ENCODE measurements at regions not wholly inside any gene's neighbourhood (a gene's known extent, or its start where the extent isn't known, plus 50 kb on each side); places are given as distances from the start of the nearest gene placed in this dataset.
A peak's percentile ranks its signal among the peaks of the same experiment; 100 is the strongest.

DNA sequence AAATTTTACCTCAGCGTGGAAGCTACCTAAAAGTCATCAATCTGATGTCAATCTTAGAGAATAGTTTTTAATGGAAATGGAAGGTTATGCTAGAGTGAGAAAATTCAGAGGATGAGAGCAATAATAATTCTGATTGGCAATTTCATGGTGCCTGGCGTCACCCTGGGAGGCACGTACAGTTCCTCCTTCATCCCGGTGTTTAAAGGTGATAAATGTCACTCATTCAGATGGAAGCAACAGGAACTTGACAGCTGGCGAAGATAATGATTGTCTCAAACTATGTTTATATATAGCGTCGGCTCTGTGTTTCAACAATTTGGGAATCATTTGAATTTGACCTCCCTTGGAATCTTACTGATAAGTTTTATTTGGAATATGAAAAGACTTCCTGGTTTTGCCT lies 108.4 kb downstream of the MED10 start:
- Mint-ChIP-seq H3K27ac (no peak overlapping the region), H3K4me3 (no peak overlapping the region), H3K9me3 (ENCODE audit: low read depth) (peaks cover 1% of the 10 kb centered on the region), H3K36me3 (ENCODE audit: low read depth) (no peaks in the 10 kb centered on the region), H3K27me3 (peaks cover 11% of the 10 kb centered on the region), H3K4me1 (no peaks in the 10 kb centered on the region)
- CTCF ChIA-PET = no interaction called here
- no peak for ATAC-seq
- intact Hi-C loops (cut with DNase I, micrococcal nuclease) = no loop called here
- no peak for DNase-seq
- POLR2A ChIA-PET = no interaction called here

GRCh38 chr5:6266671-6267197 lies 111.6 kb downstream of the MED10 start:
- ATAC-seq (no peak), DNase-seq (no peak)
- CTCF ChIA-PET = no interaction called here
- H3K9me3 Mint-ChIP-seq (ENCODE audit: low read depth) = peaks cover 3% of the 10 kb centered on the region
- H3K27me3 Mint-ChIP-seq = peaks cover 10% of the 10 kb centered on the region
- H3K4me1 Mint-ChIP-seq = peaks cover 6% of the 10 kb centered on the region
- H3K36me3 Mint-ChIP-seq (ENCODE audit: low read depth) = no peaks in the 10 kb centered on the region
- POLR2A ChIA-PET = no interaction called here
- no peak overlapping the region for H3K27ac Mint-ChIP-seq
- no peak overlapping the region for H3K4me3 Mint-ChIP-seq
- intact Hi-C loops (cut with DNase I, micrococcal nuclease) = no loop called here

- ATAC-seq = no peak
- no peak for DNase-seq
- Mint-ChIP-seq H3K4me1 (peaks cover 6% of the 10 kb centered on the region), H3K9me3 (ENCODE audit: low read depth) (peaks cover 1% of the 10 kb centered on the region), H3K36me3 (ENCODE audit: low read depth) (no peaks in the 10 kb centered on the region), H3K4me3 (no peak overlapping the region), H3K27me3 (peaks cover 17% of the 10 kb centered on the region), H3K27ac (no peak overlapping the region)
- POLR2A ChIA-PET = no interaction called here
- intact Hi-C loops (cut with DNase I, micrococcal nuclease) = no loop called here
- CTCF ChIA-PET = no interaction called here
These were observed 114.0 kb downstream of the MED10 start for GRCh38 chr5:6264394-6264793.

- Mint-ChIP-seq H3K36me3 (ENCODE audit: low read depth) (no peaks in the 10 kb centered on the region), H3K27me3 (peaks cover 21% of the 10 kb centered on the region), H3K27ac (no peak overlapping the region), H3K4me1 (peaks cover 6% of the 10 kb centered on the region), H3K9me3 (ENCODE audit: low read depth) (peaks cover 1% of the 10 kb centered on the region), H3K4me3 (no peak overlapping the region)
- DNase-seq (no peak), ATAC-seq (no peak)
- POLR2A ChIA-PET = no interaction called here
- CTCF ChIA-PET = interaction anchor here (0.6 kb wide), 2 partner anchors 23 to 621 kb away, joined by 3 read pairs; no protein-coding TSS in a partner anchor
- intact Hi-C loops (cut with DNase I, micrococcal nuclease) = no loop called here
These were observed 115.5 kb downstream of the MED10 start for GRCh38 chr5:6262651-6263363.

- CTCF ChIA-PET = no interaction called here
- Mint-ChIP-seq H3K4me3 (no peak overlapping the region), H3K27ac (peak overlapping the region; percentile 27), H3K27me3 (peaks cover 24% of the 10 kb centered on the region), H3K36me3 (ENCODE audit: low read depth) (no peaks in the 10 kb centered on the region), H3K9me3 (ENCODE audit: low read depth) (peaks cover 1% of the 10 kb centered on the region), H3K4me1 (peaks cover 6% of the 10 kb centered on the region)
- peak; percentile 79 for ATAC-seq
- POLR2A ChIA-PET = no interaction called here
- intact Hi-C loops (cut with DNase I, micrococcal nuclease) = no loop called here
- peak; percentile 18 for DNase-seq
These were observed 116.7 kb downstream of the MED10 start for GRCh38 chr5:6261668-6262067.

DNA sequence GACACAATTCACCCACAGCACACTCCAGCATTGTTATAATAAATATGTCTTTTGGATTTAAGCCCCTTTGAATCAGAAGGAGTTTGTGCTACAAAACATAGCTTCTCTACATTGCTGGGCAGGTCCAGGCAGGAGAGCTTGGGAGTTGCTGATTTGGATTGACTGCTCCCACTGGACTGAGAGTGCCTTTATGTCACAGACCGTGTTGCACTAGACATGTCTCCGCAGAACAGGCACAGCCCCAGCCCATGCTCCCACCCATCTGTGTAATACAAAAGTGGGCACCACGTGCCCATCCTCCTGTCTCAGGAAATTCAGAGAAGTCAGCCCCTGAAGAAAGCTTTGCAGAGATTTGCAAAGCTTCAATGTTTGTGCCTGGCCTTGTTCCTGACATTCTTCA lies 117.1 kb downstream of the MED10 start:
- peaks cover 6% of the 10 kb centered on the region for H3K4me1 Mint-ChIP-seq
- POLR2A ChIA-PET = no interaction called here
- H3K27me3 Mint-ChIP-seq = peaks cover 24% of the 10 kb centered on the region
- intact Hi-C loops (cut with DNase I, micrococcal nuclease) = no loop called here
- peaks cover 1% of the 10 kb centered on the region for H3K9me3 Mint-ChIP-seq (ENCODE audit: low read depth)
- H3K4me3 Mint-ChIP-seq = no peak overlapping the region
- DNase-seq (no peak), ATAC-seq (no peak)
- no peak overlapping the region for H3K27ac Mint-ChIP-seq
- CTCF ChIA-PET = no interaction called here
- H3K36me3 Mint-ChIP-seq (ENCODE audit: low read depth) = no peaks in the 10 kb centered on the region

- Mint-ChIP-seq H3K4me3 (no peak overlapping the region), H3K9me3 (ENCODE audit: low read depth) (peaks cover 1% of the 10 kb centered on the region), H3K27ac (no peak overlapping the region), H3K27me3 (peaks cover 24% of the 10 kb centered on the region), H3K36me3 (ENCODE audit: low read depth) (no peaks in the 10 kb centered on the region), H3K4me1 (peaks cover 6% of the 10 kb centered on the region)
- intact Hi-C loops (cut with DNase I, micrococcal nuclease) = no loop called here
- ATAC-seq (no peak), DNase-seq (no peak)
- ChIA-PET POLR2A (no interaction called here), CTCF (no interaction called here)
These were observed 117.5 kb downstream of the MED10 start for GRCh38 chr5:6260846-6261245.

- Mint-ChIP-seq H3K4me3 (no peak overlapping the region), H3K27ac (no peak overlapping the region), H3K27me3 (peaks cover 14% of the 10 kb centered on the region), H3K36me3 (ENCODE audit: low read depth) (no peaks in the 10 kb centered on the region), H3K9me3 (ENCODE audit: low read depth) (no peaks in the 10 kb centered on the region), H3K4me1 (no peaks in the 10 kb centered on the region)
- no peak for ATAC-seq
- DNase-seq = no peak
- CTCF ChIA-PET = no interaction called here
- intact Hi-C loops (cut with DNase I, micrococcal nuclease) = no loop called here
- POLR2A ChIA-PET = no interaction called here
These were observed 121.4 kb downstream of the MED10 start for GRCh38 chr5:6256901-6257300.

DNA sequence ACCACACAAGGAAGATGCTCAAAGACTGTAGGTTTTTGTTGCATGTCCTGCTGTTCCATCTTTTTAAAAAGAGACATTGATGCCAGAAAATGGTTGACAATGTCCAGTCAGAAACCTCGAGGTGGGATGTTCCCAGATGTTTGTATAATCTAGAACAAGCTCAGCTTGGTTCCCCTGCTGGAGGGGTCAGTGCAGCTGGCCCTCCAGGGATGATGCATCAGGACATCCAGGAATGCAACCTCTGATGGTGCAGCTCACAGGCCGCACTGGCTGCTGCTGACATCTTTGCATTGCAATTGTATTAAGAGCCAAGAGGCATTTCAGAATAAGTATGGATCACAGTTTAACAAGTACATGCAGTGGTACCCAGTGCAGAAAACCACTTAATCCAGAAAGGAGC lies 122.4 kb downstream of the MED10 start:
- intact Hi-C loops (cut with DNase I, micrococcal nuclease) = no loop called here
- Mint-ChIP-seq H3K36me3 (ENCODE audit: low read depth) (no peaks in the 10 kb centered on the region), H3K9me3 (ENCODE audit: low read depth) (no peaks in the 10 kb centered on the region), H3K4me3 (no peak overlapping the region), H3K27me3 (peaks cover 14% of the 10 kb centered on the region), H3K27ac (no peak overlapping the region), H3K4me1 (no peaks in the 10 kb centered on the region)
- ChIA-PET CTCF (no interaction called here), POLR2A (no interaction called here)
- no peak for DNase-seq
- no peak for ATAC-seq

DNA sequence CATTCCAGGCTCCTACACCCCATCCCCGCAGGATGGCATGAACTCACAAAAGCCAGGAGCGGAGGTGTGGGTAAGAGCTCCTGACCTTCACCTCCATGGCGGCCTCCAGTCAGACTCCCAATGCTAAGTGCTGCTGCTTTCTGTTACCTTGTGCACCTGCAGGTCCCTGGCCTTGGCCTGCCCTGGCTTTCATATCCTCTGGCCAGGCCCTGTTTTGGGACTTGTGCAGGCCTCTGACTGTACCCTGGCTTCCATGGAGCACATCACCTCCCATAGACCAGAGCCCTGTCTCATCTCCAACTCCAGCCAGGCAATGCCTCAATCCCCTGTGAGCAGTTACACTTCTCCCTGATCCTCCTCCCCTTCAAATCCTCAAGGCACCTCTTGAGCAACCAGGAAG lies 124.5 kb downstream of the MED10 start:
- Mint-ChIP-seq H3K27me3 (peaks cover 9% of the 10 kb centered on the region), H3K36me3 (ENCODE audit: low read depth) (no peaks in the 10 kb centered on the region), H3K4me1 (no peaks in the 10 kb centered on the region), H3K27ac (no peak overlapping the region), H3K4me3 (no peak overlapping the region), H3K9me3 (ENCODE audit: low read depth) (no peaks in the 10 kb centered on the region)
- ATAC-seq = no peak
- ChIA-PET CTCF (no interaction called here), POLR2A (no interaction called here)
- intact Hi-C loops (cut with DNase I, micrococcal nuclease) = no loop called here
- no peak for DNase-seq

GRCh38 chr5:6253281-6253680 lies 125.1 kb downstream of the MED10 start:
- no peaks in the 10 kb centered on the region for H3K36me3 Mint-ChIP-seq (ENCODE audit: low read depth)
- H3K4me1 Mint-ChIP-seq = no peaks in the 10 kb centered on the region
- ChIA-PET POLR2A (no interaction called here), CTCF (no interaction called here)
- no peak overlapping the region for H3K27ac Mint-ChIP-seq
- H3K9me3 Mint-ChIP-seq (ENCODE audit: low read depth) = no peaks in the 10 kb centered on the region
- DNase-seq (no peak), ATAC-seq (no peak)
- intact Hi-C loops (cut with DNase I, micrococcal nuclease) = no loop called here
- no peak overlapping the region for H3K4me3 Mint-ChIP-seq
- peaks cover 9% of the 10 kb centered on the region for H3K27me3 Mint-ChIP-seq

GRCh38 chr5:6252581-6252980 lies 125.8 kb downstream of the MED10 start:
- H3K4me3 Mint-ChIP-seq = no peak overlapping the region
- intact Hi-C loops (cut with DNase I, micrococcal nuclease) = no loop called here
- ChIA-PET CTCF (no interaction called here), POLR2A (interaction anchor here (0.7 kb wide), 1 partner anchor 504 kb away, joined by 4 read pairs; no protein-coding TSS in a partner anchor)
- no peak overlapping the region for H3K27ac Mint-ChIP-seq
- no peak for DNase-seq
- H3K9me3 Mint-ChIP-seq (ENCODE audit: low read depth) = no peaks in the 10 kb centered on the region
- no peaks in the 10 kb centered on the region for H3K4me1 Mint-ChIP-seq
- ATAC-seq = no peak
- peaks cover 7% of the 10 kb centered on the region for H3K27me3 Mint-ChIP-seq
- H3K36me3 Mint-ChIP-seq (ENCODE audit: low read depth) = no peaks in the 10 kb centered on the region

All from activated CD4-positive, alpha-beta T cell treated with anti-CD3 and anti-CD28 coated beads for 36 hours (primary cell).